Upper lobe of right lung (tissue), 1 donor: ENCODE measurements at regions not wholly inside any gene's neighbourhood (a gene's known extent, or its start where the extent isn't known, plus 50 kb on each side); places are given as distances from the start of the nearest gene placed in this dataset.

Source experiments
- ATAC-seq: fragments of 200-7000 bp; cut with Tn5 transposase; one replicate; pipeline ENCODE4 v1.9.1; 2020; ENCODE audit warnings: mild to moderate bottlenecking, moderate library complexity
- DNase-seq: peaks from one replicate; pipeline ENCODE4 v3.0.0-alpha.2; 2020
- H3K27ac ChIP-seq: fragments of 200-600 bp; one replicate; pipeline ENCODE4 v1.8.0; 2022
- H3K27me3 ChIP-seq: fragments of 200-600 bp; one replicate; pipeline ENCODE4 v1.8.0; 2022; ENCODE audit warnings: mild to moderate bottlenecking
- H3K36me3 ChIP-seq: fragments of 200-600 bp; one replicate; pipeline ENCODE4 v1.8.0; 2022
- H3K4me1 ChIP-seq: fragments of 200-600 bp; one replicate; pipeline ENCODE4 v1.8.0; 2022
- H3K4me3 ChIP-seq: fragments of 200-600 bp; one replicate; pipeline ENCODE4 v1.8.0; 2022; ENCODE audit warnings: mild to moderate bottlenecking
- H3K9me3 ChIP-seq: fragments of 200-600 bp; one replicate; pipeline ENCODE4 v1.8.0; 2022
- CTCF ChIP-seq: fragments of 200-600 bp; IDR thresholded peaks from one replicate; pipeline ENCODE4 v1.8.0; 2022; ENCODE audit warnings: antibody characterized with exemption
- intact Hi-C: fragments of 100-400 bp; cut with DNase I; formaldehyde crosslinking; loops from one replicate; pipeline ENCODE4 v1.11.0; 2022
- donor health status: DM: no; HTN: yes; CAD: no; lungs with severe emphysema.

- ATAC-seq (peak; percentile 76), DNase-seq (no peak)
- Histone ChIP-seq H3K27ac (peak overlapping the region; percentile 79), H3K9me3 (no peaks in the 10 kb centered on the region), H3K27me3 (no peaks in the 10 kb centered on the region), H3K36me3 (no peaks in the 10 kb centered on the region), H3K4me3 (peak overlapping the region; percentile 1), H3K4me1 (peaks cover 19% of the 10 kb centered on the region)
- no peak for TF ChIP-seq CTCF
- intact Hi-C loops, result no loop called here
Observed at GRCh38 chr5:74576941-74577456, 63.5 kb downstream of the ENC1 start.

GRCh38 chr5:74575741-74576538, 64.6 kb downstream of the ENC1 start:
- no peak overlapping the region for H3K4me3 ChIP-seq
- ATAC-seq (peak; percentile 63), DNase-seq (no peak)
- H3K27me3 ChIP-seq, result no peaks in the 10 kb centered on the region
- peak overlapping the region; percentile 79 for H3K27ac ChIP-seq
- no peaks in the 10 kb centered on the region for H3K9me3 ChIP-seq
- no peak for TF ChIP-seq CTCF
- H3K4me1 ChIP-seq, result peaks cover 19% of the 10 kb centered on the region
- H3K36me3 ChIP-seq, result no peaks in the 10 kb centered on the region
- intact Hi-C loops, result no loop called here

GRCh38 chr5:74570250-74570649, 70.3 kb downstream of the ENC1 start:
- no peaks in the 10 kb centered on the region for H3K27me3 ChIP-seq
- TF ChIP-seq CTCF, result no peak
- no peak overlapping the region for H3K27ac ChIP-seq
- H3K36me3 ChIP-seq, result no peaks in the 10 kb centered on the region
- DNase-seq (no peak), ATAC-seq (no peak)
- no peaks in the 10 kb centered on the region for H3K9me3 ChIP-seq
- intact Hi-C loops, result no loop called here
- H3K4me1 ChIP-seq, result no peaks in the 10 kb centered on the region
- no peak overlapping the region for H3K4me3 ChIP-seq

GRCh38 chr5:74567411-74567995, 73.0 kb downstream of the ENC1 start:
- ATAC-seq (no peak), DNase-seq (no peak)
- Histone ChIP-seq H3K4me1 (no peaks in the 10 kb centered on the region), H3K36me3 (no peaks in the 10 kb centered on the region), H3K4me3 (no peak overlapping the region), H3K27me3 (no peaks in the 10 kb centered on the region), H3K27ac (no peak overlapping the region), H3K9me3 (no peaks in the 10 kb centered on the region)
- TF ChIP-seq CTCF, result no peak
- intact Hi-C loops, result no loop called here

GRCh38 chr5:74562122-74562521, 78.4 kb downstream of the ENC1 start:
- Histone ChIP-seq H3K27me3 (no peaks in the 10 kb centered on the region), H3K9me3 (no peaks in the 10 kb centered on the region), H3K4me1 (no peaks in the 10 kb centered on the region), H3K4me3 (no peak overlapping the region), H3K36me3 (no peaks in the 10 kb centered on the region), H3K27ac (no peak overlapping the region)
- ATAC-seq (no peak), DNase-seq (no peak)
- no peak for TF ChIP-seq CTCF
- intact Hi-C loops, result no loop called here
